ENCODE measurements at regions not wholly inside any gene's neighbourhood (a gene's known extent, or its start where the extent isn't known, plus 50 kb on each side); places are given as distances from the start of the nearest gene placed in this dataset.
A peak's percentile ranks its signal among the peaks of the same experiment; 100 is the strongest.

DNA sequence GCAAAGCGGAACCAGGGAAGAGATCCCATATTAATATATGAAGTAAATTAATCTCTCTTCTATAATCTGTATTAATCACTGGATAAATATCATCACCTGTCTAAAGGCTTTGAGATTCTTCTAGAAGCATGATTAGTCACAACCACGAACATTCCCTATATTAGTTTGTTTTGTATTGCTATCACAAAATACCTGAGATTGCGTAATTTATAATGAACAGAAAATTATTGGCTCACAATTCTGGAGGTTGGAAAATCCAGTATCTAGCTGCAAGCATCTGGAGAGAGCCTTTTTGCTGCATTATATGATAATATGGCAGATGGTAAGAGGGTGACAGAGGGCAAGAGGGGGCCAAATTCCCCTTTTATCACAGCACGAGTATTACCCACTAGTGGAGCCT, 532.6 kb upstream of the EPHA5 start:
- no peak for ATAC-seq

DNA sequence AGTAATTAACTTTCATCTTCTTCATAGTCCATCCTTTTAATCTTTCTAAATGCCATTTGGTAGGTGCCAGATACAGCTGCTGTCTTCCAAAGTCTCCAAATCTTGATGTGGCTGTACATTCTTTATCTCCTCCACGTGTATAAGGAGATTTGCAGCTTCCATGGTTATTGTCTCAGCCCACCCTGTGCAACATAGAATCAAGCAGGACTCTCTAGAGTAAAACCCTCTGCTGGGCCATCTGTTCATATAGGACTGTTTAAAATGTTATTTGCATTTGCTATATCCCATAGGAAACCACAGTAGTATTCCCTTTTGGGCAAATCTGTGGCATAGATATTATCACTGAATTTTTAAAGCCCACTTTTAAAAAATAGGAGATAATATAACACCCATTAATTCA, 527.2 kb upstream of the EPHA5 start:
- Histone ChIP-seq H3K36me3 (no peaks in the 10 kb centered on the region), H3K27ac (no peak overlapping the region), H3K4me3 (no peak overlapping the region), H3K9me3 (no peaks in the 10 kb centered on the region), H3K27me3 (no peaks in the 10 kb centered on the region), H3K4me1 (no peaks in the 10 kb centered on the region)
- intact Hi-C loops (cut with DNase I), result no loop called here
- ATAC-seq (no peak), DNase-seq (no peak)
- TF ChIP-seq, protein P1, sequence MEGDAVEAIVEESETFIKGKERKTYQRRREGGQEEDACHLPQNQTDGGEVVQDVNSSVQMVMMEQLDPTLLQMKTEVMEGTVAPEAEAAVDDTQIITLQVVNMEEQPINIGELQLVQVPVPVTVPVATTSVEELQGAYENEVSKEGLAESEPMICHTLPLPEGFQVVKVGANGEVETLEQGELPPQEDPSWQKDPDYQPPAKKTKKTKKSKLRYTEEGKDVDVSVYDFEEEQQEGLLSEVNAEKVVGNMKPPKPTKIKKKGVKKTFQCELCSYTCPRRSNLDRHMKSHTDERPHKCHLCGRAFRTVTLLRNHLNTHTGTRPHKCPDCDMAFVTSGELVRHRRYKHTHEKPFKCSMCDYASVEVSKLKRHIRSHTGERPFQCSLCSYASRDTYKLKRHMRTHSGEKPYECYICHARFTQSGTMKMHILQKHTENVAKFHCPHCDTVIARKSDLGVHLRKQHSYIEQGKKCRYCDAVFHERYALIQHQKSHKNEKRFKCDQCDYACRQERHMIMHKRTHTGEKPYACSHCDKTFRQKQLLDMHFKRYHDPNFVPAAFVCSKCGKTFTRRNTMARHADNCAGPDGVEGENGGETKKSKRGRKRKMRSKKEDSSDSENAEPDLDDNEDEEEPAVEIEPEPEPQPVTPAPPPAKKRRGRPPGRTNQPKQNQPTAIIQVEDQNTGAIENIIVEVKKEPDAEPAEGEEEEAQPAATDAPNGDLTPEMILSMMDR (IDR thresholded peaks at IDR 0.05), result no peak

More for the DNA sequence above, 532.6 kb upstream of the EPHA5 start:
- intact Hi-C loops (cut with DNase I), result no loop called here
- TF ChIP-seq, protein P1 (IDR thresholded peaks at IDR 0.05), result no peak
- Histone ChIP-seq H3K36me3 (no peaks in the 10 kb centered on the region), H3K4me3 (no peak overlapping the region), H3K4me1 (no peaks in the 10 kb centered on the region), H3K27ac (no peak overlapping the region), H3K9me3 (peaks cover 0 to 16% of the 10 kb centered on the region in 2 donors), H3K27me3 (no peaks in the 10 kb centered on the region)
- no peak for DNase-seq

- intact Hi-C loops (cut with DNase I), result no loop called here
- DNase-seq (no peak), ATAC-seq (peak; percentile 77)
- Histone ChIP-seq H3K27ac (no peak overlapping the region), H3K9me3 (no peaks in the 10 kb centered on the region), H3K27me3 (no peaks in the 10 kb centered on the region), H3K36me3 (no peaks in the 10 kb centered on the region), H3K4me1 (no peaks in the 10 kb centered on the region), H3K4me3 (no peak overlapping the region)
- TF ChIP-seq, protein P1 (IDR thresholded peaks at IDR 0.05), result no peak
These were observed 523.2 kb upstream of the EPHA5 start for GRCh38 chr4:66193487-66193886.

DNA sequence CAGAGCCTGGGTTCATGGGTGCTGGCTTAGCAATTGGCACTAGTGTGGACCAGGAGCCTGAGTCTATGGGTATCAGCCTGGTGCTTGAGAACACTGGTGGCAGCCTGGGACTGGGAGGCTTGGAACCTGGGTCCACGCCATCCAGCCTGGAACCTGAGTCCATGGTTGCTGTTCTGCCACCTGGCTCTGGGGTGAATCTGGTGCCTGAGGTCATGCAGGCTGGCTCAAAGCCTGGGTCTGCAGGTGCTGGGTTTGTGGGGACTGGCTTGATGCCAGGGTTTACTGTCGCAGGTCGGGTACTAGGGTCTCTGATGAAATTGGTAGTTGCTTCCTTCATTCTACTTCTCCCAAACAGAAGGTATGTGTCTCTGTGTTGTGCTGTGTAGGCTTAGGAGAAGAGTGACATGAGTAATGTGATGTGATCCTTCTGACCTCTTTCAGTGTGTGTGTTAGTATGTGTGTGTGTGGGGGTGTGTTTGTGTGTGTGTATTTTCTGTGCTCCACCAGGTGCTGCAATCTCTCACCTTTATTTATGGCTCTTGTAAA, 517.0 kb upstream of the EPHA5 start:
- DNase-seq (peak in 1 of 4 donors; percentile 42), ATAC-seq (no peak)
- intact Hi-C loops (cut with DNase I), result no loop called here
- Histone ChIP-seq H3K4me1 (no peaks in the 10 kb centered on the region), H3K36me3 (no peaks in the 10 kb centered on the region), H3K9me3 (no peaks in the 10 kb centered on the region), H3K4me3 (no peak overlapping the region), H3K27me3 (no peaks in the 10 kb centered on the region), H3K27ac (no peak overlapping the region)
- TF ChIP-seq, protein P1 (IDR thresholded peaks at IDR 0.05), result no peak

GRCh38 chr4:66186095-66186494, 515.8 kb upstream of the EPHA5 start:
- H3K4me3 ChIP-seq, result no peak overlapping the region
- no peaks in the 10 kb centered on the region for H3K27me3 ChIP-seq
- no peak overlapping the region for H3K27ac ChIP-seq
- DNase-seq (no peak), ATAC-seq (no peak)
- no peaks in the 10 kb centered on the region for H3K4me1 ChIP-seq
- TF ChIP-seq, protein P1 (IDR thresholded peaks at IDR 0.05), result no peak
- H3K9me3 ChIP-seq, result no peaks in the 10 kb centered on the region
- no peaks in the 10 kb centered on the region for H3K36me3 ChIP-seq
- intact Hi-C loops (cut with DNase I), result no loop called here
